SK-N-SH (cell line): ENCODE measurements at regions not wholly inside any gene's neighbourhood (a gene's known extent, or its start where the extent isn't known, plus 50 kb on each side); places are given as distances from the start of the nearest gene placed in this dataset.
A peak's percentile ranks its signal among the peaks of the same experiment; 100 is the strongest.

Experiments
- CTCF ChIA-PET: fragments of 300-600, 350-600 bp; formaldehyde crosslinking; extraction: SDS; loops from one replicate; lab custom pipeline; 2021; lab: Yijun Ruan, JAX
- POLR2A ChIA-PET: fragments of 350-600 bp; sonication (Branson Sonifier 250); formaldehyde crosslinking; extraction: SDS; loops from one replicate; lab custom pipeline; 2020; ENCODE audit warnings: antibody characterized with exemption, inconsistent platforms; lab: Yijun Ruan, JAX
- DNase-seq: peaks from one replicate; pipeline ENCODE4 v3.0.0; 2012
- H2AFZ ChIP-seq: fragments of 200-600 bp; sonication (generic); 2 replicates; pipeline ENCODE4 v1.8.1; 2016; ENCODE audit warnings: antibody characterized with exemption, mild to moderate bottlenecking, low read depth
- H3F3A ChIP-seq: fragments of 200-600 bp; sonication (generic); replicated peaks from 2 replicates; pipeline ENCODE3; 2016; ENCODE audit warnings: antibody characterized with exemption, mild to moderate bottlenecking; ENCODE audit not compliant: insufficient read depth
- H3K27ac ChIP-seq, 2 experiments: fragments of 200-500 bp in 1 of 2; fragments of 200-600 bp in 1 of 2; sonication (Bioruptor generic) in 1 of 2; sonication (generic), shearing (Covaris generic) in 1 of 2; 2 replicates each; pipeline versions ENCODE4 v1.5.1 to v1.6.1; 2014 to 2016; ENCODE audit warnings: low read depth in 2 of 2, inconsistent platforms in 1 of 2, low read length in 1 of 2, mild to moderate bottlenecking in 1 of 2, mixed read lengths in 1 of 2
- H3K27me3 ChIP-seq: fragments of 200-600 bp; sonication (generic), shearing (Covaris generic); 2 replicates; pipeline ENCODE4 v1.6.1; 2016; ENCODE audit warnings: mixed run types; ENCODE audit not compliant: insufficient read depth
- H3K36me3 ChIP-seq, 2 experiments: fragments of 200-500 bp in 1 of 2; fragments of 200-600 bp in 1 of 2; sonication (Bioruptor generic) in 1 of 2; sonication (generic) in 1 of 2; replicated peaks in 1 of 2; 2 replicates each; pipeline versions ENCODE3 to v1.5.1; 2014 to 2016; ENCODE audit warnings: low read length in 1 of 2, mild to moderate bottlenecking in 1 of 2; ENCODE audit not compliant: insufficient read depth in 2 of 2, control insufficient read depth in 1 of 2
- H3K4me1 ChIP-seq, 2 experiments: fragments of 200-500 bp in 1 of 2; fragments of 200-600 bp in 1 of 2; sonication (Bioruptor generic) in 1 of 2; sonication (generic), shearing (Covaris generic) in 1 of 2; 2 replicates each; pipeline versions ENCODE4 v1.5.1 to v1.6.1; 2014 to 2016; ENCODE audit warnings: low read depth in 1 of 2, low read length in 1 of 2, mixed run types in 1 of 2; ENCODE audit not compliant: insufficient read depth in 2 of 2, control insufficient read depth in 1 of 2
- H3K4me2 ChIP-seq: fragments of 200-600 bp; sonication (generic), shearing (Covaris generic); 2 replicates; pipeline ENCODE4 v1.6.1; 2017; ENCODE audit warnings: mixed run types
- H3K4me3 ChIP-seq, 2 experiments: fragments of 200-500 bp in 1 of 2; fragments of 200-600 bp in 1 of 2; sonication (Bioruptor generic) in 1 of 2; sonication (generic), shearing (Covaris generic) in 1 of 2; 2 replicates each; pipeline versions ENCODE4 v1.5.1 to v1.8.1; 2014 to 2016; ENCODE audit warnings: low read depth in 2 of 2, inconsistent platforms in 1 of 2, low read length in 1 of 2, mild to moderate bottlenecking in 1 of 2, mixed read lengths in 1 of 2, moderate library complexity in 1 of 2
- H3K79me2 ChIP-seq: fragments of 200-600 bp; sonication (generic); 2 replicates; pipeline ENCODE4 v1.8.1; 2017; ENCODE audit warnings: mild to moderate bottlenecking; ENCODE audit not compliant: insufficient read depth
- H3K9ac ChIP-seq: fragments of 200-600 bp; sonication (generic); 2 replicates; pipeline ENCODE4 v1.6.1; 2017; ENCODE audit warnings: mixed run types
- H3K9me2 ChIP-seq: fragments of 200-600 bp; sonication (generic); 2 replicates; pipeline ENCODE4 v1.6.1; 2017; ENCODE audit warnings: mixed run types
- H3K9me3 ChIP-seq: fragments of 200-600 bp; sonication (generic); 2 replicates; pipeline ENCODE4 v1.6.1; 2017; ENCODE audit warnings: mixed run types, mild to moderate bottlenecking, moderate library complexity
- H4K20me1 ChIP-seq: fragments of 200-600 bp; sonication (generic); 2 replicates; pipeline ENCODE4 v1.6.1; 2017; ENCODE audit warnings: mild to moderate bottlenecking, mixed run types; ENCODE audit not compliant: insufficient read depth
- CHD2 ChIP-seq: fragments of 150-350 bp; IDR thresholded peaks from 2 replicates; pipeline ENCODE4 v1.6.1; 2018; ENCODE audit warnings: low read length; ENCODE audit not compliant: partially characterized antibody
- FOSL2 ChIP-seq: IDR thresholded peaks from 2 replicates; pipeline ENCODE4 v1.4.0; 2012; ENCODE audit warnings: low read depth, mild to moderate bottlenecking, moderate library complexity, borderline replicate concordance
- FOXM1 ChIP-seq: IDR thresholded peaks from 2 replicates; pipeline ENCODE4 v1.4.0; 2012; ENCODE audit warnings: low read depth, mild to moderate bottlenecking
- GABPA ChIP-seq: IDR thresholded peaks from 2 replicates; pipeline ENCODE4 v1.4.0; 2012; ENCODE audit warnings: low read depth, mild to moderate bottlenecking
- GATA2 ChIP-seq: sonication (generic); formaldehyde crosslinking; IDR thresholded peaks from 2 replicates; pipeline ENCODE4 v1.5.0; 2020; ENCODE audit warnings: mild to moderate bottlenecking, missing genetic modification reagents
- MEF2A ChIP-seq: IDR thresholded peaks from 2 replicates; pipeline ENCODE4 v1.4.0; 2012; ENCODE audit warnings: low read depth, borderline replicate concordance
- MXI1 ChIP-seq: IDR thresholded peaks from 2 replicates; pipeline ENCODE4 v1.6.1; 2012; ENCODE audit warnings: mild to moderate bottlenecking, low read depth, low read length, improper control_type of control experiment
- NFIC ChIP-seq: IDR thresholded peaks from 2 replicates; pipeline ENCODE4 v1.4.0; 2012; ENCODE audit warnings: borderline replicate concordance
- POLR2AphosphoS5 ChIP-seq: IDR thresholded peaks from 2 replicates; pipeline ENCODE4 v1.6.1; 2012; ENCODE audit warnings: low read depth, low read length
- SIN3A ChIP-seq: IDR thresholded peaks from 2 replicates; pipeline ENCODE4 v1.6.1; 2012; ENCODE audit warnings: low read depth, mild to moderate bottlenecking, low read length, moderate library complexity, borderline replicate concordance
- SMC3 ChIP-seq: IDR thresholded peaks from 2 replicates; pipeline ENCODE4 v1.6.1; 2012; ENCODE audit warnings: low read depth, low read length, improper control_type of control experiment
- TAF1 ChIP-seq: IDR thresholded peaks from 2 replicates; pipeline ENCODE4 v1.6.1; 2012; ENCODE audit warnings: low read depth, mild to moderate bottlenecking, low read length, moderate library complexity, borderline replicate concordance
- WGBS: methylation state at CpG from one replicate; pipeline ENCODE4 v1.1.6; 2017; ENCODE audit warnings: low lambda C conversion rate; 5-methylcytosine and 5-hydroxymethylcytosine counted together
- TF ChIP-seq, protein P1 (sequence below): fragments of 150-350 bp; IDR thresholded peaks from 2 replicates; pipeline ENCODE4 v1.6.1; 2017; ENCODE audit warnings: antibody characterized with exemption, low read length, low read depth, borderline replicate concordance
- TF ChIP-seq, protein P2 (sequence below): IDR thresholded peaks from 2 replicates; pipeline ENCODE4 v1.4.0; 2012; ENCODE audit warnings: low read depth, borderline replicate concordance
- TF ChIP-seq, protein P3 (sequence below): IDR thresholded peaks from 2 replicates; pipeline ENCODE4 v1.6.1; 2012; ENCODE audit warnings: mild to moderate bottlenecking, low read depth, low read length, moderate library complexity
- TF ChIP-seq, protein P4 (sequence below): IDR thresholded peaks from 2 replicates; pipeline ENCODE4; 2012

DNA sequence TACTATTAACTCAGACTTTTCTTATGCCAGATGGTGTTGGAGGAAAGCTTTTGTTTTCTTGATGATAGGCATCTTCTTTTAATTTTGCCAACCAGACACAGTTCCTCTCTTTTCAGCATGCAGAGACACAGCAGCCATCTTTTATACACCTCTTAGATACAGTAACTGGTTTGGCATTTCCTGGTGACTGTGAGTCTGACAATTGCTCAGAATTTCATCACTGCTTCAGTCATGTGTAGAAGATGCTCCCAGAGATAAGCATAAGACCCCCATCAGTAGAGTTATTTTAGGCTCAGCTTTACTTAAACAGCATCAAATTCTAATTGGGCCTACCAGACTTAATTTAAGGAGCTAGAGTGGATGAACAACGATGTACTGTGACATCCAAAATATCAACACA lies 779.0 kb downstream of the SQOR start:
- no peaks in the 10 kb centered on the region for H3K9me2 ChIP-seq
- no peaks in the 10 kb centered on the region for H3F3A ChIP-seq
- ChIA-PET POLR2A (no interaction called here), CTCF (no interaction called here)
- H3K4me1 ChIP-seq = 0 out of 4 replicates have a peak, but pooled peaks cover 0 to 9% of the 10 kb centered on the region in 2 experiments
- H3K9ac ChIP-seq = no peak overlapping the region
- H3K36me3 ChIP-seq = no peaks in the 10 kb centered on the region
- 38% methylated on average over 1 of the region's 1 CpG for WGBS
- H3K27ac ChIP-seq = peak overlapping the region in 1 of 2 experiments; percentile 47; a peak in 2 of 4 replicates
- TF ChIP-seq CHD2 = no peak
- TF ChIP-seq, protein P1, sequence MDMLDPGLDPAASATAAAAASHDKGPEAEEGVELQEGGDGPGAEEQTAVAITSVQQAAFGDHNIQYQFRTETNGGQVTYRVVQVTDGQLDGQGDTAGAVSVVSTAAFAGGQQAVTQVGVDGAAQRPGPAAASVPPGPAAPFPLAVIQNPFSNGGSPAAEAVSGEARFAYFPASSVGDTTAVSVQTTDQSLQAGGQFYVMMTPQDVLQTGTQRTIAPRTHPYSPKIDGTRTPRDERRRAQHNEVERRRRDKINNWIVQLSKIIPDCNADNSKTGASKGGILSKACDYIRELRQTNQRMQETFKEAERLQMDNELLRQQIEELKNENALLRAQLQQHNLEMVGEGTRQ = no peak
- TF ChIP-seq FOXM1 = no peak
- no peak for TF ChIP-seq MXI1
- TF ChIP-seq, protein P2, sequence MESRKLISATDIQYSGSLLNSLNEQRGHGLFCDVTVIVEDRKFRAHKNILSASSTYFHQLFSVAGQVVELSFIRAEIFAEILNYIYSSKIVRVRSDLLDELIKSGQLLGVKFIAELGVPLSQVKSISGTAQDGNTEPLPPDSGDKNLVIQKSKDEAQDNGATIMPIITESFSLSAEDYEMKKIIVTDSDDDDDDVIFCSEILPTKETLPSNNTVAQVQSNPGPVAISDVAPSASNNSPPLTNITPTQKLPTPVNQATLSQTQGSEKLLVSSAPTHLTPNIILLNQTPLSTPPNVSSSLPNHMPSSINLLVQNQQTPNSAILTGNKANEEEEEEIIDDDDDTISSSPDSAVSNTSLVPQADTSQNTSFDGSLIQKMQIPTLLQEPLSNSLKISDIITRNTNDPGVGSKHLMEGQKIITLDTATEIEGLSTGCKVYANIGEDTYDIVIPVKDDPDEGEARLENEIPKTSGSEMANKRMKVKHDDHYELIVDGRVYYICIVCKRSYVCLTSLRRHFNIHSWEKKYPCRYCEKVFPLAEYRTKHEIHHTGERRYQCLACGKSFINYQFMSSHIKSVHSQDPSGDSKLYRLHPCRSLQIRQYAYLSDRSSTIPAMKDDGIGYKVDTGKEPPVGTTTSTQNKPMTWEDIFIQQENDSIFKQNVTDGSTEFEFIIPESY = no peak
- TF ChIP-seq FOSL2 = no peak
- TF ChIP-seq, protein P3, sequence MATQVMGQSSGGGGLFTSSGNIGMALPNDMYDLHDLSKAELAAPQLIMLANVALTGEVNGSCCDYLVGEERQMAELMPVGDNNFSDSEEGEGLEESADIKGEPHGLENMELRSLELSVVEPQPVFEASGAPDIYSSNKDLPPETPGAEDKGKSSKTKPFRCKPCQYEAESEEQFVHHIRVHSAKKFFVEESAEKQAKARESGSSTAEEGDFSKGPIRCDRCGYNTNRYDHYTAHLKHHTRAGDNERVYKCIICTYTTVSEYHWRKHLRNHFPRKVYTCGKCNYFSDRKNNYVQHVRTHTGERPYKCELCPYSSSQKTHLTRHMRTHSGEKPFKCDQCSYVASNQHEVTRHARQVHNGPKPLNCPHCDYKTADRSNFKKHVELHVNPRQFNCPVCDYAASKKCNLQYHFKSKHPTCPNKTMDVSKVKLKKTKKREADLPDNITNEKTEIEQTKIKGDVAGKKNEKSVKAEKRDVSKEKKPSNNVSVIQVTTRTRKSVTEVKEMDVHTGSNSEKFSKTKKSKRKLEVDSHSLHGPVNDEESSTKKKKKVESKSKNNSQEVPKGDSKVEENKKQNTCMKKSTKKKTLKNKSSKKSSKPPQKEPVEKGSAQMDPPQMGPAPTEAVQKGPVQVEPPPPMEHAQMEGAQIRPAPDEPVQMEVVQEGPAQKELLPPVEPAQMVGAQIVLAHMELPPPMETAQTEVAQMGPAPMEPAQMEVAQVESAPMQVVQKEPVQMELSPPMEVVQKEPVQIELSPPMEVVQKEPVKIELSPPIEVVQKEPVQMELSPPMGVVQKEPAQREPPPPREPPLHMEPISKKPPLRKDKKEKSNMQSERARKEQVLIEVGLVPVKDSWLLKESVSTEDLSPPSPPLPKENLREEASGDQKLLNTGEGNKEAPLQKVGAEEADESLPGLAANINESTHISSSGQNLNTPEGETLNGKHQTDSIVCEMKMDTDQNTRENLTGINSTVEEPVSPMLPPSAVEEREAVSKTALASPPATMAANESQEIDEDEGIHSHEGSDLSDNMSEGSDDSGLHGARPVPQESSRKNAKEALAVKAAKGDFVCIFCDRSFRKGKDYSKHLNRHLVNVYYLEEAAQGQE = no peak
- TF ChIP-seq TAF1 = no peak
- TF ChIP-seq MEF2A = no peak
- TF ChIP-seq, protein P4, sequence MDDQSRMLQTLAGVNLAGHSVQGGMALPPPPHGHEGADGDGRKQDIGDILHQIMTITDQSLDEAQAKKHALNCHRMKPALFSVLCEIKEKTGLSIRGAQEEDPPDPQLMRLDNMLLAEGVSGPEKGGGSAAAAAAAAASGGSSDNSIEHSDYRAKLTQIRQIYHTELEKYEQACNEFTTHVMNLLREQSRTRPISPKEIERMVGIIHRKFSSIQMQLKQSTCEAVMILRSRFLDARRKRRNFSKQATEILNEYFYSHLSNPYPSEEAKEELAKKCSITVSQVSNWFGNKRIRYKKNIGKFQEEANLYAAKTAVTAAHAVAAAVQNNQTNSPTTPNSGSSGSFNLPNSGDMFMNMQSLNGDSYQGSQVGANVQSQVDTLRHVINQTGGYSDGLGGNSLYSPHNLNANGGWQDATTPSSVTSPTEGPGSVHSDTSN = no peak
- no peak for TF ChIP-seq NFIC
- TF ChIP-seq POLR2AphosphoS5 = no peak
- no peak for TF ChIP-seq SMC3
- TF ChIP-seq SIN3A = no peak
- TF ChIP-seq GATA2 = no peak
- TF ChIP-seq GABPA = no peak
- no peak overlapping the region; the same call in 1 of the 2 replicates for H2AFZ ChIP-seq
- no peaks in the 10 kb centered on the region for H3K9me3 ChIP-seq
- H3K79me2 ChIP-seq = no peaks in the 10 kb centered on the region
- no peak overlapping the region for H3K4me2 ChIP-seq
- H4K20me1 ChIP-seq = no peaks in the 10 kb centered on the region
- DNase-seq = no peak
- no peak overlapping the region for H3K4me3 ChIP-seq
- no peaks in the 10 kb centered on the region for H3K27me3 ChIP-seq
